ENCODE measurements at regions not wholly inside any gene's neighbourhood (a gene's known extent, or its start where the extent isn't known, plus 50 kb on each side); places are given as distances from the start of the nearest gene placed in this dataset.

DNA sequence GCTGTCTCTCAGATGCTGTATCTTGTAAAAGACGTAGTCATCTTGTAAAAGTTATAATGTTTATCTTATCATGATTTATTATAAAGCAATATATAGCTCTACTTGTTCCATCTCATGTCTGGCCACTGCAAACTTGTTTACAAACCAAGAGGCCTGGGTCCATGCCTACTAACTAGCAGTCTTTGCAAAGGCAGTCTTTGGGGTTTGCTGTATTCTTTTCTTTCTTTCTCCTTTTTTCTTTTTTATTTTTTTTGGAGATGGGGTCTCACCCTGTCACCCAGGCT is 272.6 kb downstream of the GATA3 start:
- no peak for TF ChIP-seq CTCF (IDR thresholded peaks at IDR 0.05)
- TF ChIP-seq EZH2 (IDR thresholded peaks at IDR 0.05), result no peak

Data from neural progenitor cell (in vitro differentiated cells).